Stimulated activated CD8-positive, alpha-beta memory T cell treated with anti-CD3 and anti-CD28 coated beads, Interleukin-15, amount 100 ng/mL, for 48 hours (primary cell): ENCODE measurements at regions not wholly inside any gene's neighbourhood (a gene's known extent, or its start where the extent isn't known, plus 50 kb on each side); places are given as distances from the start of the nearest gene placed in this dataset.
"Not testable (repeated sequence)": the region's sequence is repeated elsewhere in the genome, so short reads cannot be mapped to it uniquely, and the experiment has no call there.

Experiments
- DNase-seq, 2 donors: peaks; one replicate each; pipeline ENCODE4 v3.0.0-alpha.2; 2020; ENCODE audit warnings: low read depth in 2 of 2

DNA sequence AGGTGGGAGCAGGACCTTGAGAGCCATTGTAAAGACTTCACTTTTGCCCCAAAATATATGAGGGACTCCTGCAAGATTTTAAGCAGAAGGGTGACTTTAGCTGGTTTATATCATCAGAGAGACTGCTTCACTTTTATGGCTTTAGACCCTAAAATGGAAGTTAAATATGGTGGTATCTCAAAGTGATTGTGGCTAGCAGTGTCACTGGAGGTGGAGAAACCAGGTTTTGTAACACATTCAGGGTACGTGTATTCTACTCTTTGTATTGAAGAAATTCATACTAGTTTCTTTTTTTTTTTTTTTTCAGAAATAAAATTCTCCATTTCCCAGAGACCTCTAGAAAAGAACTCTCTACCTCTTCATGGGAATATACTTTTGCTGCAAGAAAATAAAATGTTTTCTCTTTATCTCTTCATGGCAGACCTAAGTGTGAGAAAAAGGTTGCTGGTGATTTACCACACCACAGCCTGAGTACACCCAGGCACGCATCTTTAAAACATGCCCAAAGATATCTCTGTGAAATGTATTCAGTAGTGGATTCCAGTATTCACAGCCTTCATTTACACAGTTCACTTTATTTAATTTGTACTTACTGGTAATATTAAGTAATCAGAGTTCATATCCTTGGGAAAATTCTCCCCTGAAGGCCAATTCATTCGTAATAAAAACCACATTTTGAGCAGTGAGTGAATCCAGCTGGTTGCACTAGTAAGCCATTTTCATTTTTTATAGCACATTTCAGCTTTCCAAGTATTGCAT, 74.3 kb upstream of the GUCY1A1 start:
- no peak for DNase-seq

DNA sequence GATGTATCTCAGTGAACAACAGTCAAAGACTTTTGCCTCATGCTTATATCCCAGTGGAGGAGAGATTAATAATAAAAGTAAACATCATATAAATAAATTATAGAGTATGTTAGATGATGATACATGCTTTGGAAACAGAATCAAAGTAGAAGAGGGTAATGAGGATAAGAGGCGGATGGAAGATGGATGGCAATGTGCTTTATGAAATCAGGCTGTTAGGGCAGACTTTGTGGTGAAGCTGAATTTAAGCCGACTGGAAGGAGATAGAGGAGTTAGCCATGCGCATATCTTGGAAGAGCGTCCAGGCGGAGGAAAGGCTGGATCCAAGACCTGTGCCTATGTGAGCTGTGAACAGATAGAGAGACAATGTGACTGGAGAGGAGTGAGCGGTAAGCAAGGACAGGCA, 74.9 kb upstream of the GUCY1A1 start:
- no peak for DNase-seq

DNA sequence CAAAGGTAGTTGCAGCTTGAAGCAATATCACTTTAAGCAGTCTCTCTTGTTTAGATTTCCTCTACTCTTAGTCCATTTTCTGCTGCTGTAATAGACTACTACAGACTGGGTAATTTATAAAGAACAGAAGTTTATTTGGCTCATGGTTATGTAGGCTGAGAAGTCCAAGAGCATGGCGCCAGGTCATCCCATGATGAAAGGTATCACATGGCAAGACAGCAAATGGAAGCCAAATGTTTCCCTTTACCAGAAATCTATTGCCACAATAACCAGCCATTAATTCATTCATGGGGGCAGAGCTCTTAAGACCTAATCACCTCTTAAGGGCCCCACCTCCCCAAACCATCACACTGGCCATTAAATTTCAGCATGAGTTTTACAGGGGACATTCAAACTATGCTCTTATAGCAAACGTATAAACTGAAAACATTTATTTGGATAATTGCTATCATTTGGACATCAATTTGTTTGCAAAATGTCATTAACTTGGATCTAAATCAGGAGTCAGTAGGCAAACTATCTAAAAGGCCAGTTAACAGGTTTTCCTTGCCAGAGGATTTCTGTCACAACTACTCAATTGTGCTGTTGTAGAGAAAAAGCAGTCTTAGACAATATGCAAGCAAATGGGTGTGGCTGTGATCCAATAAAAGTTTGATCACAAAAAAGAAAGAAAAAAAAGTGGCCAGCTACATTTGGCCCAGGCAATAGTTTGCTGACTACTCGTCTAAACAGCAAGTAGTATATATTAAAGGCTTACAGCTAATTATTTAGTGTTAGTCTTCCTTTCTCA, 75.7 kb upstream of the GUCY1A1 start:
- DNase-seq = no peak

GRCh38 chr4:155588437-155588836, 78.2 kb upstream of the GUCY1A1 start:
- no peak for DNase-seq

DNA sequence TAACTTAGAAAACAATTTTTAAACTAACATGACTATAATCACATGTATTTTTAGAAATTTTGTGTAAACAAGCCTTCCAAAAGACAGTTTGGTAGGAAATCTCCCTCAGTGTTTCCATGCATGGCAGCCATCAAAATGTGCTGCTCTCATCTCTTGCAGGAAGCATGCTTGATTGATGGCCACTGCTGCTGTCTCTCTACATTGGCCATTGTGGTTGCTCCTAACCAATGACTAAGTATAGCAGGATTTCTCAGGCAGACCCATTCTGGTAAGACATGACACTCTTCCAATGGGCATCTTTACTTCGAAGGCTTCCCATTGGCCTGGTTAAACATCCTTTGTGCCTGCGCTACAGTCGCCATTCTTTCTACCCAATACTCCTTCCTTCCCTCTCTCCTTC, 78.9 kb upstream of the GUCY1A1 start:
- no peak for DNase-seq

GRCh38 chr4:155582971-155583437, 83.6 kb upstream of the GUCY1A1 start:
- DNase-seq = no peak

DNA sequence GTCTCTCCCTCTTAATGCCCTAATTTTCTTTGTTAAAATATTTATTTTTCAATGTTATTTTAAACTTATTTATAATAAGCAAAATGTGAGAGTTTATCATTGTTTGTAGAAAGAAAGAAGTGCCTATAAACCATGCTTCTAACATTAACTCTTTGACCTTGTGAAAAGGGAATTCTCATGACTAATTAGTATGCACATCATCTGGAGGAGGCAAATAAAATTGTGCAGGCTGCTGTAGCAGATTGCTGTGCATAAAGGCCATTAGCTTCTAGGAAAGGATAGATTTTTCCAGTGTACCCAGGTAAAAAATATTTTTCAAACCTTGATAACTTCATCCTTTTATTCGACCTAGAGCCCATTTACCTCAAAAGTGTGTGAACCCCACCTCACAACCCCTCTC, 84.6 kb upstream of the GUCY1A1 start:
- DNase-seq = no peak

DNA sequence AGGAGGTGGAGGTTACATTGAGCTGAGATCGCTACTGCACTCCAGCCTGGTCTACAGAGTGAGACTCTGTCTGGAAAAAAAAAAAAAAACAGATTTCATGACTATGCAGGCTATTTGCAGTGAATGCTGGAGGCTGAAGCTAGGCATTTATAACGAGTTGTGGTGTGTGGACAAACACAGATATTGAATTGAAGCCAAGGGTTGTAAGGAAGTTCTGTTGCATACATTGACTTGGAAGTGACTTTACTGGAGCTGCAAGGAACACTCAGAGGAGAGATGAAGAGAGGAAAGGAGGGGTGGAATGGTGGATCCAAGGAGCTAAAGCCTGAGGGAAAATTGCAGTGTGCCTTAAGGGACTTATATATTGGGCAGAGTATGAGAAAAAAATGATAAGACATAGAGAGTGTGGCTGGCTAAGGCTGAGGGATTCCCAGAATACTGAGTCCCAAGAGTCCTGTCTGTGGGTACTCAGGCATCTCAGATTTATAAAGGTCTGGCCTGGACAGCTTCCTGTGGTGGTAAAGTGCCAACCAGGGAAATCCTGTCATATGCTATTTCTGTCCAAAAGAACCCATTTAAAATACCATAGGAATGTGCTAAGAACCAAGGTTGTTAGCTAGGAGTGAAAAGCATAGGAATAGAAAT, 87.8 kb upstream of the GUCY1A1 start:
- DNase-seq = no peak

GRCh38 chr4:155578219-155578618, 88.4 kb upstream of the GUCY1A1 start:
- no peak for DNase-seq

DNA sequence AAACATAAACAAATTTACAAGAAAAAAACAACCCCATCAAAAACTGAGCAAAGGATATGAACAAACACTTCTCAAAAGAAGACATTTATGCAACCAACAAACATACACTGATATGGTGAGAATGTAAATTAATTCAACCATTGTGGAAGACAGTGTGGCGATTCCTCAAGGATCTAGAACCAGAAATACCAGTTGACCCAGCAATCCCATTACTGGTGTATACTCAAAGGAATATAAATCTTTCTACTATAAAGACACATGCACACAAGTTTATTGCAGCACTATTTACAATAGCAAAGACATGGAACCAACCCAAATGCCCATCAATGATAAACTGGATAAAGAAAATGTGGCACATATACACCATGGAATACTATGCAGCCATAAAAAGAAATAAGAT, 92.3 kb upstream of the GUCY1A1 start:
- not testable (repeated sequence) for DNase-seq

- no peak for DNase-seq
Observed at GRCh38 chr4:155573126-155573525, 93.5 kb upstream of the GUCY1A1 start.

DNA sequence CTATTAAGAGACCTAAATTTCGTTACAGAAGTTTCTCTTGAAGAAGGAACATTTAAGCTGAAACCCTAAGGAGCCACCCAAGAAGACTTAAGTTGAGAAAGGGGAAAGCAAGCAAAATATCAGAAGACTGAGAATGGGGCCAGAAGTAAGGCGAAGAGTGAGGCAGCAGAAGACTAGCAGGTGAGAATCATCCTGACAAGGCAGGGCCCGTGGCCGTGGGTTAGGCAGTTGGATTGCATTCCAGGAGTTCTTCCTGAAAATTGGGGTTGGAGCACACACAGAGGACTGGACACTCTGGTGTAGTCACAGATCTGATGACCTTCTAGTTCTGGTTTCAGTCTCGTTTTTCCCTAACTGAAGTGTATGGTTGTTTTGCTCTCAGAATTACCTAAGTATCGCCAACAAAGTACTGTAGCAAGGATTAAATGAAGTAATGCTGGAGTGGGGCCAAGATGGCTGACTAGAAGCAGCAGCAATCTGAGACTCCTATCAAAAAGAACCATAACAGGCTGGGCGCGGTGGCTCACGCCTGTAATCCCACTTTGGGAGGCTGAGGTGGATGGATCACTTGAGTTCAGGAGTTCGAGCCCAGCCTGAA, 94.4 kb upstream of the GUCY1A1 start:
- DNase-seq = no peak

DNA sequence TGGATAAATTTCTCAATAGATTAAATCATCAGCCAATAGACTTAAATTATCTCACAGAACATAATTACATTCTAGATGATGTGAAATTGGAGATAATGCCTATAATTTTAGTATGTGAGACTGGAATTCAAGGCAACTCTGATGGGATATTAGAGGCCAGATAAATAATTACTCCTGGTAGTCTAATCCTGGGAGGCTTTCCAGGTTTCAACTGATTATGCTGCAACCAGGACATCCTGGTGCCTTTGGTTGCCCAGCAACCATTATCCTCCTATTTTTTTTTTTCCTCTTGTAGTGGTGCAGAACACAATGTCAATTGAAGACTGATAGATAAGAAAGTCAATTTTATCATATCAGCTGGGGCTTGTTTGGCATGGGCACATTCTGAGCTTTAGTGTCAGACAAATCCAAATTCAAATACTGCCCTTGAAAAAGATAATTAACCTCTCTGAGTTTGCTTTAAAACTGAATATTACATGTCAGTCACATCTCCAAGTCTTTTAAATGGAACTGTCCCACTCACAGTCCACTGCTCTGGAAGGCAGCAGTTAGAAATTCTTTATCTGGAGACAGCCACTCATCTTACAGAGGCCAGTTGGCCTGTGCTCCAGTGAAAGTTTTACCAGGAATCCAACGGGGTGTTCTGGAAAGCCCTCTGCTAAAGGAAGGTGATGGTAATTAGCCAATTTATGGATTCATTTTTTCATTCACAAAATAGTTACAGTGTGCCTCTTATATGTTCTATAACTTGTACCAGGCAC, 95.3 kb upstream of the GUCY1A1 start:
- no peak for DNase-seq

- no peak for DNase-seq
Observed at GRCh38 chr4:155570661-155571060, 96.0 kb upstream of the GUCY1A1 start.

GRCh38 chr4:155569960-155570515, 96.6 kb upstream of the GUCY1A1 start:
- DNase-seq = no peak

GRCh38 chr4:155569471-155569870, 97.2 kb upstream of the GUCY1A1 start:
- no peak for DNase-seq

GRCh38 chr4:155568641-155569220, 97.9 kb upstream of the GUCY1A1 start:
- no peak for DNase-seq

GRCh38 chr4:155566354-155566753, 100.3 kb upstream of the GUCY1A1 start:
- no peak for DNase-seq

- no peak for DNase-seq
Observed at GRCh38 chr4:155565776-155566175, 100.9 kb upstream of the GUCY1A1 start.

GRCh38 chr4:155565330-155565729, 101.3 kb upstream of the GUCY1A1 start:
- no peak for DNase-seq

DNA sequence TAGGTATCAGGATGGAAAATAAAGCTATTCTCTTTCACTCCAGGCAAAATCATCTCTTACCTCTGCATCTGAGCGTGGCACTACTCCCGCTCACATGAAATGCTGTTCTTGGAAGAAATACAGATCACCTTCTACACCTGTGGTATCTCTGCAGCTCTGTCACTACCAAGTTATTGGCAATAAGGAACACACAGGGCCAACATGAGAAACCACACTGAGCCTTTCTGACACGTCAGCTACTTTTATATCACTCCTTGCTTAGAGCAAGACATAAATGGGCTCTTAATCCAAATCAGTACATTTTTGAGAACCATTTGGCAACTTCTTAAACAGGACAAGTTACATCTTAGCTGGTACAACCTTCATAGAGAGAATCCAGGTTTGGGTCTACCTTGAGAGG, 101.8 kb upstream of the GUCY1A1 start:
- no peak for DNase-seq
